Omental fat pad (tissue), 3 donors: ENCODE measurements at regions not wholly inside any gene's neighbourhood (a gene's known extent, or its start where the extent isn't known, plus 50 kb on each side); places are given as distances from the start of the nearest gene placed in this dataset.

Source experiments
- ATAC-seq: fragments of 150-250 bp; one replicate; pipeline ENCODE4 v1.9.1; 2016; ENCODE audit warnings: mild to moderate bottlenecking, moderate library complexity; ENCODE audit not compliant: low FRiP score
- DNase-seq: peaks from one replicate; pipeline ENCODE4 v3.0.0-alpha.2; 2019; ENCODE audit warnings: low spot score
- CTCF ChIP-seq, 3 donors: fragments of 450-650 bp; IDR thresholded peaks; one replicate each; pipeline ENCODE4 v1.5.1; 2016 to 2017; ENCODE audit warnings: antibody characterized with exemption in 3 of 3, mild to moderate bottlenecking in 3 of 3, moderate library complexity in 2 of 3

GRCh38 chr22:34129691-34130486 is 209.6 kb upstream of the LARGE1 start:
- ATAC-seq (no peak), DNase-seq (no peak)
- TF ChIP-seq CTCF (IDR thresholded peaks at IDR 0.05) = no peak

- ATAC-seq (no peak), DNase-seq (no peak)
- TF ChIP-seq CTCF (IDR thresholded peaks at IDR 0.05) = no peak
Measured at GRCh38 chr22:34135749-34136148, 215.5 kb upstream of the LARGE1 start.

DNA sequence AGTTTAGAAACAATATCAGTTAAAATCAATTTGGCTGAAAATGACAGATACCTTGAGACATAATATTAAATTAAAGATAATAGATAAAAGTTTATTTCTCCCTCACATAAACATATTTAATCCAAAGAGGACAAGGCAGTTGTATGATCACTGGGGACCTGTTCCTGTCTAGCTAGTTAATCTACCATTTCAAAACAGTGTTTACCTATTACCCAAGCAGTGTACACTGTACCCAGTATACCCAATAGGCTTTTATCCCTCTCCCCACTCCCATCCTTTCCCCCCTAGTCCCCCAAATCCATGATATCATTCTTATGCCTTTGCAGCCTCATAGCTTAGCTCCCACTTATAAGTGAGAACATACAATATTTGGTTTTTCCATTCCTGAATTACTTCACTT is 229.7 kb upstream of the LARGE1 start:
- TF ChIP-seq CTCF (IDR thresholded peaks at IDR 0.05) = no peak
- DNase-seq (no peak), ATAC-seq (no peak)

- TF ChIP-seq CTCF (IDR thresholded peaks at IDR 0.05) = no peak
- DNase-seq (no peak), ATAC-seq (no peak)
Measured at GRCh38 chr22:34159491-34159890, 239.2 kb upstream of the LARGE1 start.

DNA sequence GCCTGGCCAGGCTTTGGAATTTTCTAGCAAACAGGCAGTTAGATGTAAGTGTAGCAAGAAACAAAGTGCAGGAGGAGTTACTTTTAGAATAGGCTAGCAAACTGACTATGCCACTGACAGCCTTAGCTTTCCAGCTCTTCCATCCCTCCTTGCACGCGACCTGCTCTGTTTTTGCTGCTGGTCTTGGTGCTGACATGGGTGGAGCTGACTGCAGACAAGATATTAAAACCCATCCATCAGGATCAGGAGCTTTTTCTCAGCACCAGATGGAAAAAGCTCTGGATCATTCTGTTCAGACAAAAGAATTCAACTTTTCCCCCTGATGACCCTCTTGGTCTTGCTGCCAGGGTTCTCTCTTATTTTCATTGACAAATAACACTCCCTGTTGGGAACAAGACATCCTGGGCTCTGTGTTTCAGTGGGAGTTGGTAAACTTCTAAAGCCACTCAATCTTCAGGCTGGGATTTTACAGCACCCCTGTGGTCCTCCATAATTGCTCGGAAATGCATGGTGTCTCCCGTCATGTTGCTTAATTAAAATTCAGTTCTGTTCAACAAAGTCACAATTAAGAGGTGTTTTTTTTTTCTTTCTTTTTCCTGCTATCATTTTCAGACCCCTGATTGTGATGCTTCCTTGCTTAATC is 240.0 kb upstream of the LARGE1 start:
- TF ChIP-seq CTCF (IDR thresholded peaks at IDR 0.05) = no peak
- DNase-seq (no peak), ATAC-seq (no peak)

DNA sequence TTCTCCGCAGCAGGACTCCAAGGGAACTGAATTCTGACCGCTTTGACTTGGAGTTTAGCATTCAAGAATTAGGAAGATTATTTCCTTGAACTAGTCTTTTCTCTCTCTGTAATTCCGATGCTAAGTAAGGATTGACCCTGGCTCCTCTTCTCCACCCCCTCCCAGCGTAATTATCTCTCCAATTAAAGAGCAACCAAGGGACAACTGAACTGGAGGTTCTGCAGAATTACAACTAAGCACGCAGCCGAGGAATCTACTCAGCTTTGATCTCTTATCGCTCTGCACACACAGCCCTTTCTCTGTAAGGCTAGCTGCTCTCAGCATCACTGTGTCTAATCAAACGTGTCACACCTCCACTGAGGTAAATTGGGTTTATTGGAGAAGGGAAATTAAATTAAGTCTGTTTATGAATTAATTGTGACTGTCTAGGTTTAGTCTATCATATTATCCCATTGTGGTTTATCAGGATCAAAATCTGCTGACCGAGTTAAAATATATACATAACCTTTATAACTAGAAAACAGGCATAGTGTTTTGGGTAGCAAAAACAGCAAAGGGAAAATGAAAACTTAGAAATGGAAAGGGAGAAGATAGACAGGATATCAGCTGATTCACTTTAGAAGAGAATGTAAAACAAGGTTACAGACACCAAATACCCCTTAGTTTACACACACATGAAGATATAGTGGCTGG is 241.3 kb upstream of the LARGE1 start:
- no peak for DNase-seq
- TF ChIP-seq CTCF (IDR thresholded peaks at IDR 0.05) = no peak
- ATAC-seq = no peak
